ENCODE measurements at regions not wholly inside any gene's neighbourhood (a gene's known extent, or its start where the extent isn't known, plus 50 kb on each side); places are given as distances from the start of the nearest gene placed in this dataset.
"Not testable (repeated sequence)": the region's sequence is repeated elsewhere in the genome, so short reads cannot be mapped to it uniquely, and the experiment has no call there.

- DNase-seq (ENCODE audit: low read depth): no peak
These were observed 336.6 kb downstream of the HGF start for GRCh38 chr7:81433206-81433605.

GRCh38 chr7:81430761-81431160, 339.1 kb downstream of the HGF start:
- DNase-seq (ENCODE audit: low read depth): no peak

GRCh38 chr7:81430150-81430549, 339.7 kb downstream of the HGF start:
- DNase-seq (ENCODE audit: low read depth): no peak

- DNase-seq (ENCODE audit: low read depth): no peak
These were observed 342.4 kb downstream of the HGF start for GRCh38 chr7:81427461-81427860.

- no peak for DNase-seq (ENCODE audit: low read depth)
These were observed 349.2 kb downstream of the HGF start for GRCh38 chr7:81420526-81421226.

DNA sequence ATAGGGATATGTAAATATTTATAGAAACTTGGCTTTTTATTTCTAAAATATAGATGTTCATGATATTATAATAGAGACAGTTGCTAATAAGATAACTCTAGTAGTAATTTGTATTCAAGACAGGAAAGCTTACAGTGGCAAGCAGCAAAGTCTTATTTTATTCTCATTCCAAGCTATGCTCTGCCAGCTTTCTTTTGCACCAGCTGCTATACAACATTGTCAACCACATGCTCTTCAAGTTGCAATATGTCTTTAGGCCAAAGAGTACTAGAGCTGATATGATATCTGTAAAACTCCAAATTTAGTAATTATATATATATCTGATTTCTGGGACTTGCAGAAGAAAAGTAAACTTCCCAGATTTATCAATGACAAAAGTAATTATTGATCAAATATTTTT, 350.1 kb downstream of the HGF start:
- DNase-seq (ENCODE audit: low read depth): no peak

- no peak for DNase-seq (ENCODE audit: low read depth)
These were observed 353.2 kb downstream of the HGF start for GRCh38 chr7:81416659-81417058.

- no peak for DNase-seq (ENCODE audit: low read depth)
These were observed 354.7 kb downstream of the HGF start for GRCh38 chr7:81415181-81415580.

GRCh38 chr7:81414411-81414810, 355.4 kb downstream of the HGF start:
- no peak for DNase-seq (ENCODE audit: low read depth)

- no peak for DNase-seq (ENCODE audit: low read depth)
These were observed 359.3 kb downstream of the HGF start for GRCh38 chr7:81410471-81411117.

GRCh38 chr7:81408728-81409127, 361.1 kb downstream of the HGF start:
- no peak for DNase-seq (ENCODE audit: low read depth)

DNA sequence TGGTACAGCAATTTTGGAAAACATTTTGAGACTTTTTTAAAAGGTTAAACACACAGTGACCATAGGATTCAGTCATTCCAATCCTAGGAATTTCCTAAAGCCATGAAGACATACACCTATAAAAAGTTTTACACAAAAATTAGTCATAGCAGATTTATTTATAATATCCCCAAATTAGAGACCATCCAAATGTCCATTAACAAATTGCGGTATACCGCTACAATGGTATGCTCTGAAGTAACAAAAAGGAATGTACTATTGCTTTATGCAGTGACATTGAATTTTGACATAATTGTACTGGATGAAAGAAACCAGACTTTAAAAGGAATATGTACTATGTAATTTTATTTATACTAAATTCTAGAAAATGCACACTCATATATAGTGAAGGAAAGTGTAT, 362.8 kb downstream of the HGF start:
- no peak for DNase-seq (ENCODE audit: low read depth)

- DNase-seq (ENCODE audit: low read depth): no peak
These were observed 365.2 kb downstream of the HGF start for GRCh38 chr7:81404669-81405068.

- no peak for DNase-seq (ENCODE audit: low read depth)
These were observed 367.6 kb downstream of the HGF start for GRCh38 chr7:81402227-81402626.

DNA sequence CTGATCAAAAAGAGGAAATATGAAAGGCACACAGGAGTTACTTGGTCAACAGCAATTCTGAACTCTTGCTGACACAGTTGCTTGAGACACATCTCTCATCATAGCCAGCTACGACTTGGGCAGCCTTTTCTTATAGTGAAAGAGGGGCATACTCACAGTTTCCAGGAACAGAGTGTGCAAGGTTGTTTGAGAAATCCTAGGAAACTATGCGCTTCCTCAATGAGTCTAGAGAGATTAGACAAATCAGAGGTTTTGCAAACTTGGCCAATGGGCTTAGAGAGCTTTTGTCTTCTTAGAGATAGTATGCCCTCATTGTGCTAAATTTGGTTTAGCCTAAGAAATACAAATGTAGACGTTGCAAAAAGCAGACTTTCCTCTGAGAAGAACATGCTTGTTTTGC, 370.4 kb downstream of the HGF start:
- DNase-seq (ENCODE audit: low read depth): no peak

- DNase-seq (ENCODE audit: low read depth): no peak
These were observed 375.8 kb downstream of the HGF start for GRCh38 chr7:81394029-81394428.

- DNase-seq (ENCODE audit: low read depth): no peak
These were observed 376.8 kb downstream of the HGF start for GRCh38 chr7:81393018-81393417.

DNA sequence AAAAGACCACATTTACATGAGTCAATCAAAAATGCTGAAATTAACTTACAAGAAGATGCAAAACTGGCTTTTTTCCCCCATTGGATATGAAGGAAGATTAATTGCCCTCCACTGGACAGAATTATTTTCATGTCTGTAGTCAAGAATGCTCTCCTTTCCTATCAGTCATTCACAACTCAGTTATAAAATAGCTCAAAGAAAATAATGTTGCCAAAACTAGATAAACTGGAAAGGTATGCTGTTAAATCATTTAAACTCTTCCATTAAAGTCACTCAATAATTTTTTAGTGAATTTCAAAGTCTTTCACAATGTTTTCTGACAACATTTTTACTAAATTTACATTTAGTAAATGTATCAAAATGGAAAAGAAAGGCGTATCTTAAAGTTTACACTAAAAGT, 384.5 kb downstream of the HGF start:
- no peak for DNase-seq (ENCODE audit: low read depth)

DNA sequence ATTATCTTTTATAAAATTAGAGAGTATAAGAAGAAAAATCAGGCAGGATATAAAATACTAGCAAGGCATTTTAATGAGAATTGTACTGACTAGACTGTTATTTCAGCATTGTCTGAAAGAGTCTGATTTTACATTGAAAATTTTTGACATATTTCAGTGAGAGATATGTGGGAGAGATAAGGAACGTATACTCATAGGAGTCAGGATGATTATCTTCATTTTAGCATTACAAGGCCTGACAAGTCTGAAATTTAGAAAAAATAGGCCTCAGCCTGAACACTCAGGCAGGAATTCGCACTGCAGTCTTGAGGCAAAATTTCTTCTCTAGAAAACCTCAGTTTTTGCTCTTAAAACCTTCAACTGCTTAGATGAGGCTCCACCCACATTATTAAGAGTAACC, 386.0 kb downstream of the HGF start:
- no peak for DNase-seq (ENCODE audit: low read depth)

GRCh38 chr7:81374641-81375040, 395.2 kb downstream of the HGF start:
- DNase-seq (ENCODE audit: low read depth): not testable (repeated sequence)

GRCh38 chr7:81370822-81371221, 399.0 kb downstream of the HGF start:
- no peak for DNase-seq (ENCODE audit: low read depth)

DNA sequence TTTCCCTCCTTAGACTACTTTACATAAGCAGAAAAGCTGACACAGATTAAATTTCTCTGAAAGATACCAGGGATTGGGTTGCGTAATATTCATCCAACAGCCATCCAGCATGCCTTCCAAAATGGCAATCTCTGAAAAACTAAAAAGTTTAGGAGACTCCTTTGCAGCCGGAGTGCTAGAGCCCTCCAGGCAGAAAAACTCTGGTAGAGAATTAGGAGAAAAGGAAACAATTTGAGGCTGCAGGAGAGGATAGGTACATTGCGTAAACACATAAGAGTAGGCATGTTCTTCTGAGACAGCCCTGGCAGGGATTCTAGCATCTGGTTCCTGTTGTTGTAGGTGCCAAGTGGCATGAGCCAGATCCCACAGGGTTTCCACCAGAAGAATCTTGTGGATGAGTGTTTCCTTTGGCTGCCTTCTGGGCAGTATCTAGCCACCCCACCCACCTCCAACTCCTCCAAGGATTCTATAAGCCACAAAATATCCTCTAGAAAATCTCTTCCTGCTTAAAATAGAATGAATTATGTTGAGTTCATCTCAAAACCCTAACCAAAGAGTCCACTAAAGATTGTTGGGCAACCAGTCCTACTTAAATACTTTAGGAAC, 402.4 kb downstream of the HGF start:
- no peak for DNase-seq (ENCODE audit: low read depth)

DNA sequence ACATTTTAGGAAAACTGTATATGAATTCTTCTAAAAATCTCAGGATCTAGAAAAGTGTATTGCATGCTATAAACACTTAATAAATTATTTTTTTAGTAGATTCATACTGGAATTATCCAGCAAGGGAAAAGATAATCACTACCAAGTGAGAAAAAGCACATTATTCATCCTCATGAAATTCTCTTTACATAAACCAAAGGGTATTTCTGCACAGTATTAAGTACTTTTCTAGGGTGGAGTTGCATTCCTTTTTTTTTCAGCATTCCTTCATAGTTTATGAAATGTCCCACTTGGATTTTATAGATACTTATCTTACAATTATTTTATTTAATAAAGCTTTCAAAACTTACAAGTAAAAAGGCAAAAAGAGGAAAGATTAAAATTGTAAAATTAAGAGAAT, 403.3 kb downstream of the HGF start:
- no peak for DNase-seq (ENCODE audit: low read depth)
